WTC11 (cell line): ENCODE measurements at regions not wholly inside any gene's neighbourhood (a gene's known extent, or its start where the extent isn't known, plus 50 kb on each side); places are given as distances from the start of the nearest gene placed in this dataset.

Experiments
- ATAC-seq: fragments of 200-7000 bp; cut with Tn5 transposase; 2 replicates; pipeline ENCODE4 v1.10.0; 2021; ENCODE audit warnings: mild to moderate bottlenecking, moderate library complexity
- CTCF ChIA-PET: fragments of 300-600 bp; sonication (Branson Sonifier 250); formaldehyde crosslinking; loops from one replicate; lab custom pipeline; 2021; ENCODE audit warnings: antibody characterized with exemption; lab: Charles Lee
- POLR2A ChIA-PET: fragments of 350-600 bp; sonication (Branson Sonifier 250); formaldehyde crosslinking; loops from one replicate; lab custom pipeline; 2021; ENCODE audit warnings: antibody characterized with exemption; lab: Charles Lee
- DNase-seq: peaks from one replicate; pipeline ENCODE4 v3.0.0; 2021; ENCODE audit warnings: low spot score
- H3K27ac Mint-ChIP-seq: 2 replicates; pipeline ENCODE4 v1.8.0; 2021; ENCODE audit warnings: mixed read lengths
- H3K27me3 Mint-ChIP-seq: 2 replicates; pipeline ENCODE4 v1.8.0; 2021; ENCODE audit warnings: low read depth, mild to moderate bottlenecking, moderate library complexity, mixed read lengths
- H3K36me3 Mint-ChIP-seq: 2 replicates; pipeline ENCODE4 v1.8.0; 2021; ENCODE audit warnings: mixed read lengths
- H3K4me1 Mint-ChIP-seq: 2 replicates; pipeline ENCODE4 v1.8.0; 2022; ENCODE audit warnings: mixed read lengths
- H3K4me3 Mint-ChIP-seq: 2 replicates; pipeline ENCODE4 v1.8.0; 2021; ENCODE audit warnings: mild to moderate bottlenecking, moderate library complexity, mixed read lengths
- H3K9me3 Mint-ChIP-seq: 2 replicates; pipeline ENCODE4 v1.8.0; 2021; ENCODE audit warnings: mixed read lengths
- ATF6 ChIP-seq: sonication (generic); formaldehyde crosslinking; IDR thresholded peaks from 2 replicates; pipeline ENCODE4 v1.8.1; 2023; ENCODE audit warnings: mild to moderate bottlenecking, missing genetic modification reagents
- CREM ChIP-seq: sonication (generic); formaldehyde crosslinking; IDR thresholded peaks from 2 replicates; pipeline ENCODE4 v1.8.1; 2022; ENCODE audit warnings: mild to moderate bottlenecking, missing genetic modification reagents, moderate library complexity
- EMX1 ChIP-seq: fragments of 250-450 bp; sonication (Bioruptor Pico); IDR thresholded peaks from 2 replicates; pipeline ENCODE4 v1.8.0; 2021; ENCODE audit warnings: mild to moderate bottlenecking
- ETV6 ChIP-seq: sonication (generic); formaldehyde crosslinking; IDR thresholded peaks from 2 replicates; pipeline ENCODE4 v1.8.1; 2022; ENCODE audit warnings: mild to moderate bottlenecking, missing genetic modification reagents
- FOXP1 ChIP-seq: sonication (generic); formaldehyde crosslinking; IDR thresholded peaks from 2 replicates; pipeline ENCODE4 v1.8.0; 2022; ENCODE audit warnings: missing genetic modification reagents, mild to moderate bottlenecking, moderate library complexity, borderline replicate concordance
- HMGXB4 ChIP-seq: sonication (generic); formaldehyde crosslinking; IDR thresholded peaks from 2 replicates; pipeline ENCODE4 v1.8.1; 2023; ENCODE audit warnings: mild to moderate bottlenecking, moderate library complexity, missing genetic modification reagents
- JUN ChIP-seq: sonication (generic); formaldehyde crosslinking; IDR thresholded peaks from 2 replicates; pipeline ENCODE4 v1.8.0; 2023; ENCODE audit warnings: mild to moderate bottlenecking, missing genetic modification reagents
- MXD4 ChIP-seq: fragments of 250-450 bp; sonication (Bioruptor Pico); IDR thresholded peaks from 2 replicates; pipeline ENCODE4 v1.8.0; 2021; ENCODE audit warnings: mild to moderate bottlenecking, moderate library complexity, borderline replicate concordance
- NFE2L1 ChIP-seq: sonication (generic); formaldehyde crosslinking; IDR thresholded peaks from 2 replicates; pipeline ENCODE4 v1.8.1; 2023; ENCODE audit warnings: missing genetic modification reagents
- PRRX2 ChIP-seq: fragments of 250-450 bp; sonication (Bioruptor Pico); IDR thresholded peaks from 2 replicates; pipeline ENCODE4 v1.8.0; 2021; ENCODE audit warnings: mild to moderate bottlenecking
- RORB ChIP-seq: fragments of 250-450 bp; sonication (Bioruptor Pico); IDR thresholded peaks from 2 replicates; pipeline ENCODE4 v1.9.0; 2021; ENCODE audit warnings: mild to moderate bottlenecking
- SMAD3 ChIP-seq: sonication (generic); formaldehyde crosslinking; IDR thresholded peaks from 2 replicates; pipeline ENCODE4 v1.8.0; 2022; ENCODE audit warnings: missing genetic modification reagents, mild to moderate bottlenecking, borderline replicate concordance
- USF1 ChIP-seq: sonication (generic); formaldehyde crosslinking; IDR thresholded peaks from 2 replicates; pipeline ENCODE4 v1.8.0; 2022; ENCODE audit warnings: mild to moderate bottlenecking, missing genetic modification reagents
- ZBTB43 ChIP-seq: sonication (generic); formaldehyde crosslinking; IDR thresholded peaks from 2 replicates; pipeline ENCODE4 v1.8.1; 2023; ENCODE audit warnings: mild to moderate bottlenecking, missing genetic modification reagents
- ZMAT4 ChIP-seq: fragments of 250-450 bp; sonication (Bioruptor Pico); IDR thresholded peaks from 2 replicates; pipeline ENCODE4 v1.9.0; 2021; ENCODE audit warnings: mild to moderate bottlenecking
- ZNF121 ChIP-seq: sonication (generic); formaldehyde crosslinking; IDR thresholded peaks from 2 replicates; pipeline ENCODE4 v1.8.0; 2023; ENCODE audit warnings: missing genetic modification reagents
- ZNF138 ChIP-seq: sonication (generic); formaldehyde crosslinking; conservative IDR thresholded peaks from 2 replicates; pipeline ENCODE4 v1.8.1; 2022; ENCODE audit warnings: mild to moderate bottlenecking, moderate library complexity, missing genetic modification reagents
- ZNF232 ChIP-seq: sonication (generic); formaldehyde crosslinking; IDR thresholded peaks from 2 replicates; pipeline ENCODE4 v1.8.0; 2022; ENCODE audit warnings: mild to moderate bottlenecking, missing genetic modification reagents
- ZNF416 ChIP-seq: fragments of 250-450 bp; sonication (Bioruptor Pico); IDR thresholded peaks from 2 replicates; pipeline ENCODE4 v1.9.0; 2021; ENCODE audit warnings: mild to moderate bottlenecking, inconsistent platforms
- ZNF512 ChIP-seq: sonication (generic); formaldehyde crosslinking; IDR thresholded peaks from 2 replicates; pipeline ENCODE4 v1.8.1; 2022; ENCODE audit warnings: missing genetic modification reagents, borderline replicate concordance

- TF ChIP-seq RORB (CRISPR knock-in tag) (no peak), ZNF138 (CRISPR knock-in tag) (no peak), SMAD3 (CRISPR knock-in tag) (no peak), ZNF121 (CRISPR knock-in tag) (no peak), NFE2L1 (CRISPR knock-in tag) (no peak)
- Mint-ChIP-seq H3K4me3 (no peak overlapping the region), H3K27me3 (no peaks in the 10 kb centered on the region), H3K36me3 (peaks cover 13% of the 10 kb centered on the region), H3K9me3 (peaks cover 17% of the 10 kb centered on the region), H3K4me1 (peaks cover 33% of the 10 kb centered on the region), H3K27ac (no peak overlapping the region)
- ChIA-PET CTCF (no interaction called here), POLR2A (no interaction called here)
- ATAC-seq (no peak), DNase-seq (no peak)
Measured at GRCh38 chr14:42517806-42518500, 911.3 kb downstream of the LRFN5 start.

- CTCF ChIA-PET = no interaction called here
- no peak for DNase-seq
- Mint-ChIP-seq H3K36me3 (peaks cover 17% of the 10 kb centered on the region), H3K4me3 (peak overlapping the region; percentile 18), H3K27me3 (no peaks in the 10 kb centered on the region), H3K9me3 (peaks cover 19% of the 10 kb centered on the region), H3K4me1 (peaks cover 68% of the 10 kb centered on the region), H3K27ac (peak overlapping the region; percentile 96)
- POLR2A ChIA-PET = no interaction called here
- ATAC-seq = peak; percentile 56
- peak; percentile 57; the same call in 1 of the 2 replicates for TF ChIP-seq ETV6 (CRISPR knock-in tag)
- TF ChIP-seq MXD4 (CRISPR knock-in tag) = no peak
- TF ChIP-seq, all 79 proteins: peak for 1
Measured at GRCh38 chr14:42513837-42514236, 907.2 kb downstream of the LRFN5 start.

- Mint-ChIP-seq H3K4me1 (peaks cover 89% of the 10 kb centered on the region), H3K36me3 (peaks cover 21% of the 10 kb centered on the region), H3K27ac (peak overlapping the region; percentile 87), H3K4me3 (no peak overlapping the region), H3K27me3 (no peaks in the 10 kb centered on the region), H3K9me3 (peaks cover 23% of the 10 kb centered on the region)
- no peak for DNase-seq
- POLR2A ChIA-PET = no interaction called here
- TF ChIP-seq ZNF512 (CRISPR knock-in tag) (peak; percentile 89; the same call in 1 of the 2 replicates), NFE2L1 (CRISPR knock-in tag) (no peak)
- ATAC-seq = no peak
- CTCF ChIA-PET = no interaction called here
Measured at GRCh38 chr14:42510071-42510470, 903.4 kb downstream of the LRFN5 start.

- H3K27ac Mint-ChIP-seq = peak overlapping the region; percentile 98
- H3K9me3 Mint-ChIP-seq = peaks cover 23% of the 10 kb centered on the region
- ChIA-PET CTCF (no interaction called here), POLR2A (no interaction called here)
- H3K36me3 Mint-ChIP-seq = peaks cover 21% of the 10 kb centered on the region
- DNase-seq = no peak
- no peaks in the 10 kb centered on the region for H3K27me3 Mint-ChIP-seq
- H3K4me3 Mint-ChIP-seq = no peak overlapping the region
- H3K4me1 Mint-ChIP-seq = peaks cover 72% of the 10 kb centered on the region
- peak; percentile 71 for ATAC-seq
- TF ChIP-seq ZBTB43 (CRISPR knock-in tag) = no peak
- no peak for TF ChIP-seq USF1 (CRISPR knock-in tag)
- TF ChIP-seq ZMAT4 (CRISPR knock-in tag) = no peak
- no peak for TF ChIP-seq ZNF138 (CRISPR knock-in tag)
- TF ChIP-seq ATF6 (CRISPR knock-in tag) = no peak
- no peak for TF ChIP-seq FOXP1 (CRISPR knock-in tag)
- no peak for TF ChIP-seq EMX1 (CRISPR knock-in tag)
- TF ChIP-seq PRRX2 (CRISPR knock-in tag) = no peak
- TF ChIP-seq CREM (CRISPR knock-in tag) = no peak
- no peak for TF ChIP-seq ZNF232
- TF ChIP-seq ZNF416 (CRISPR knock-in tag) = no peak
- no peak for TF ChIP-seq JUN (CRISPR knock-in tag)
- no peak for TF ChIP-seq HMGXB4
Measured at GRCh38 chr14:42508209-42508946, 901.7 kb downstream of the LRFN5 start.
